ENCODE measurements at regions not wholly inside any gene's neighbourhood (a gene's known extent, or its start where the extent isn't known, plus 50 kb on each side); places are given as distances from the start of the nearest gene placed in this dataset.
"Not testable (repeated sequence)": the region's sequence is repeated elsewhere in the genome, so short reads cannot be mapped to it uniquely, and the experiment has no call there.

DNA sequence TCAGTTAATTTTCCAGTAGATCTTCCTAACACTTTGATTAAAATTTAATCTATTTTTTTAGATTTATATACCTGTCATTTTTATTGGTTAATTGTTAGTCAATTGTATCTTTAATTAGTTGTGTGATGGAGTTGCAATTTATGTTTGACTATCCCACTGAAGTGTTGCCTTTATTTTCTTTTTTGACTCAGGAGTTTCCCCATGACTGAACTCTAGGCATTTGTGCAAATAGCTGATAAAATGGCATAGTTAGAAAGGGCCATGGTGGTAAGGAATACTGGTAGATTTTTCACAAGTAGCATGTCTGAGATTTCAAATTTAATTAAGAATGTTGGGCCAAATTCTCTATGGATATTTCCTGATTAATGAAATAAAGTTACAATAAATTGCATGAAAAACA lies 273.1 kb upstream of the DAB2 start:
- no peak for DNase-seq (ENCODE audit: low read depth in 2 of 2)

DNA sequence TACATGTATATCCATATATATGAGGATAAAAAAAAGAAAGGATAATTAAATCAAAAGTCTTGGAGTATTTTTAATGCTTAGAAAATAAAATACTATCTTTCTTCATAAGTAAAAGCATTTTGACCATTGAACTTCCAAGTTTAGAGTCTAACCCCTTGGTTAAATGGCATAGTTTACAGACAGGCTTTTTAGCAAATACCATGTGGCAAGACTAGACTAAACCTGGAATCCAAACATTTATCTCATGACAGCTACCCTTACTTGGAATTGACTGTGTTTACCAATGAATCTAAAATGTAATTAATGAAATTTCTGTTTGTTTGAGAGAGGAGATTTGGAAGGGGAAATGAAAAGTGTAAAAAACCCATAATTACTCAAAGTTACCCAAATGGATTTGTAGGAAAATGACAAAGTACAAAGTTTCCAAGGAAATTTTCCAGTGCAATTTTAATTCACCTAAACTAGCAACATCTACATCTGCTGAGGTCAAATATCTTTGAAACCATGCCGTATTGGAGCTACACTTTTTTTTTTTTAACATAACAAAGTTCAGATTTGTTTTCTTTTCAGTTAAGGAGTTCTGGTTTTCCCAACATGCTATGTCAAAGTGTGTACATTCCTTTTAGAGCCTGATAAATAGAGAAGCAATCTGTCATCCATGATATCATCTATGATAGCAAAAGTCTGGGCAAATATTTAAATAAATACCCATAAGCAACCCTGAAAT lies 272.1 kb upstream of the DAB2 start:
- DNase-seq (ENCODE audit: low read depth in 2 of 2) = no peak

DNA sequence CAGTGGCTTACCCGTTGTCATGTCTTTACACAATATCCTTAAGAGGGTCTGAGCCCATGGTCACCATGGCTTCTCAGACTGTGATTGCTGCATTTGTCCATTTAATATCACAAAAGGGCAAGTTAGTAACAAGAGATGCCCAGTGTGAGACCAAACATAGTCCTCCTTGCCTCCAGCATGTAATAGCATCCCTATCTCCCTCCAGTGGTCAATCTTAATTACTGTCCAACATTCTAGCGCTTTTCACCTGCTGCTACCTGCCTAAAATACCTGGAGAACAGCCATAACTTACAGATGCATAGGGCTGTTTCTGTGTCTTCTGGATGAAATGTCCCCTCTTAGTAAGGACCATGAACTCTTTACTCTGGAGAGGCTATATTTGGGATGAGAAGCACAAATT lies 267.2 kb upstream of the DAB2 start:
- no peak for DNase-seq (ENCODE audit: low read depth in 2 of 2)

- DNase-seq (ENCODE audit: low read depth in 2 of 2) = no peak
These were observed 266.4 kb upstream of the DAB2 start for GRCh38 chr5:39691136-39691535.

DNA sequence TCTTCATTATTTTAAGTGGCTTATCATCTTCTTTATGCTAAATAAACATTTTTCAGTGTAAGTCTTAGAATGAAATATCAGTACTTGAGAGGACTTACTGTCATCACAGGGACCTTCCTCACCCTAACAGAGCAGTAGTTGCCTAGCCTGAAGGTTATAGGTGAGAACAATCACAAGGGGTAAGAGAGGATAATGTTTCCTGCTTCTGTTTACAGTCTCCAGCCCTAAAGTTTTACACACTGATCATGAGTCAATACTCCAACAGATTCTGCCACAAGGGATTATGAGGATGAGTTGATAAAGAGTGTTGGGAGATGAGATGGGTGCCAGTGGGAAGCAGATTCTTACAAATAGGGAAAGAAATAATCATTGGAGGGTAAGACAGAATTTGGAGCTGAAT lies 265.1 kb upstream of the DAB2 start:
- no peak for DNase-seq (ENCODE audit: low read depth in 2 of 2)

DNA sequence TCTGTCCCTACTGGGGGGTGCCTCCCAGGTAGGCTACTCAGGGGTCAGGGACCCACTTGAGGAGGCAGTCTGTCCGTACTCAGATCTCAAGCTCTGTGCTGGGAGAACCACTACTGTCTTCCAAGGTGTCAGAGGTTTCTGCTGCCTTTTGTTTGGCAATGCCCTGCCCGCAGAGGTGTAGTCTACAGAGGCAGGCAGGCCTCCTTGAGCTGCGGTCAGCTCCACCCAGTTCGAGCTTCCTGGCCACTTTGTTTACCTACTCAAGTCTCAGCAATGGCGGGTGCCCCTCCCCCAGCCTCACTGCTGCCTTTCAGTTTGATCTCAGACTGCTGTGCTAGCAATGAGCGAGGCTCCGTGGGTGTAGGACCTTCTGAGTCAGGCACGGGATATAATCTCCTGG lies 263.1 kb upstream of the DAB2 start:
- not testable (repeated sequence) for DNase-seq (ENCODE audit: low read depth in 2 of 2)

DNA sequence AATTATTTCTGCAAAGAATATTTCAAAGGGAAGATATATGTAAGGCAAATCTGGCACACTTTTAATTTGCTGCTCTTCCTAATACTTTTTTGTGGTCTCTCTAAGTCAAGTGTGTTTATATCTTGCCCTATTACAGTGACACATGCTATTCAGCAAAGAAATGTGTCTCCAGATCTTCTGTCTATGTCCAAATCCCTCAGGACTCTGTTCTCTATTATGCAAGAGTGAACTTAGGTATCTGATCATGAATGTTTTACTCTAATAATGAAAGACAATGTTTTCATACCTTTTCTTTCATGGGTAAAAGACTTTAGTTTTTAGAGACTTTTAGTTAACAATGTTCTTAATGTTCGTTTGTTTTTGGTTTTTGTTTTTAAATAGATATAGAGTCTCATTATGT lies 255.4 kb upstream of the DAB2 start:
- no peak for DNase-seq (ENCODE audit: low read depth in 2 of 2)

- DNase-seq (ENCODE audit: low read depth in 2 of 2) = no peak
These were observed 253.8 kb upstream of the DAB2 start for GRCh38 chr5:39678534-39678933.

GRCh38 chr5:39675676-39676075 lies 250.9 kb upstream of the DAB2 start:
- no peak for DNase-seq (ENCODE audit: low read depth in 2 of 2)

- DNase-seq (ENCODE audit: low read depth in 2 of 2) = no peak
These were observed 249.7 kb upstream of the DAB2 start for GRCh38 chr5:39674209-39675082.

GRCh38 chr5:39671561-39671961 lies 246.8 kb upstream of the DAB2 start:
- no peak for DNase-seq (ENCODE audit: low read depth in 2 of 2)

DNA sequence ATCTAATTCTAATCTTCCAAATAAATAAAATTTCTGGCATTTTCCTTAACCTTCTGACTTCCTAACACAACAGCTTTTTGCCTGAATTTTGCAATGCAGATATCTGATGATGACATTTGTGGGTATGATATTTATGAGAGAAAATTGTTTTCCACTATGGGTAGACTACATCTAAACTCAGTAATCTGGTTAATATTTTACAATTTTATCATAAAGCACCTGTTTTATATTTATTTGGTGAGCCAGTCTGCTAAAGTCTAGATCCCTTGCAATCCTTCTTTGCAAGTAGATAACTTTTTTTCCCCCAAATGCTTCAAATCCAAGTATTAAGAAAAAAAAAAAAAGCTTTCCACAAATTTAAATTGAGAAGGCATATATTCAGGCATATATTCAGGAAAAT lies 246.2 kb upstream of the DAB2 start:
- DNase-seq (ENCODE audit: low read depth in 2 of 2) = no peak

DNA sequence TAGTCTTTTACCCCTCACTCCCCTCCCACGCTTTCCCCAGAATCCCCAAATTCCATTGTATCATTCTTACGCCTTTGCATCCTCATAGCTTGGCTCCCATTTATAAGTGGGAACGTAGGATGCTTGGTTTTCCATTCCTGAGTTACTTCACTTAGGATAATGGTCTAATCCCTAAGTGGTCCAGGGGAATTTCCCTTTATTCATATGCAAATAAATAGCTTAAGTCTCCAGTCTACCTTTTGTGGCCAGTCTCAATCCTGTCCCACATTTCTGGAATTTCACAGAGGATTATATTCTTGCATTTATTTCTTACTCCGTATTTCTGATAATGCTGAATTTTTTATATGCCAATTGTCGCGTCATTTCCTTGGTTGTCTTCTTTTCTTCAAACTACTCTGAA lies 245.6 kb upstream of the DAB2 start:
- no peak for DNase-seq (ENCODE audit: low read depth in 2 of 2)

DNA sequence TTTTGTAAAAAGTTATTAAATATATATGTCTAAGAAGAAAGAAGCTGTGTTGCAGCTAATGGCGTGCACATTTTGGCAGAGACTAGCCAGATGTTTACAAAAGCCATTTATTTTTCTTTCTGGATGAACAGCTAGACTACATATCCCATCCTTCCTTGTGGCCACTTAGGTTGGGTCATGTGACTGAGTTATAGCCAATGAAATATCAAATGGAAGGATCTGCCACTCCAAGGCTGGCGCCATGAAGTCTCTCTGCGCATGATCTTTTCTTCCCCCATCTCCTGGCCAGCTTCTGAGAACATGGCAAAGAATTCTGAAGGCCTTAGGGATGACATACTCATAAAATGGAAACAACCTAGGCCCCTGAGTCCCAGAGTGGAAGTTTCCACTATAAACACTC lies 244.2 kb upstream of the DAB2 start:
- no peak for DNase-seq (ENCODE audit: low read depth in 2 of 2)

DNA sequence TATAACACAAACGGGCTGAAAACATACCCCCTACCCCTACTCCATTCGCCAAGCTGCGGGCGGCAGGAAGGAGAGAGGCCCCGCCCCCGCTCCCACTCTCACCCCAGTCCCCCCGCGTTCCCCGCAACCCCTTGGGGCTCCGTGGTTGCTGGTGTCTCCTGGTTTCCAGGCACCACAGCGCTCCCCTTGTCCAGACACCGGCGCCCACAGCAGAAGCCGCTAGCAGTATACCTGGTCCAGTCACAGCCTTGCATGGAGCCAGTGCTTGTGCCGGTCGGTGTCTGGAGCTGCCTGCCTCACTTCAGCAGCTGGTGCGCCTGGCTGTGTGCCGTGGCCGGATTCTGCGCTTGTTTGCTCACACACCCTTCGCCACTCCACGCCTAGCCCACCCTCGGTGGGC lies 240.5 kb upstream of the DAB2 start:
- DNase-seq (ENCODE audit: low read depth in 2 of 2) = no peak

GRCh38 chr5:39662945-39663344 lies 238.2 kb upstream of the DAB2 start:
- DNase-seq (ENCODE audit: low read depth in 2 of 2) = no peak

DNA sequence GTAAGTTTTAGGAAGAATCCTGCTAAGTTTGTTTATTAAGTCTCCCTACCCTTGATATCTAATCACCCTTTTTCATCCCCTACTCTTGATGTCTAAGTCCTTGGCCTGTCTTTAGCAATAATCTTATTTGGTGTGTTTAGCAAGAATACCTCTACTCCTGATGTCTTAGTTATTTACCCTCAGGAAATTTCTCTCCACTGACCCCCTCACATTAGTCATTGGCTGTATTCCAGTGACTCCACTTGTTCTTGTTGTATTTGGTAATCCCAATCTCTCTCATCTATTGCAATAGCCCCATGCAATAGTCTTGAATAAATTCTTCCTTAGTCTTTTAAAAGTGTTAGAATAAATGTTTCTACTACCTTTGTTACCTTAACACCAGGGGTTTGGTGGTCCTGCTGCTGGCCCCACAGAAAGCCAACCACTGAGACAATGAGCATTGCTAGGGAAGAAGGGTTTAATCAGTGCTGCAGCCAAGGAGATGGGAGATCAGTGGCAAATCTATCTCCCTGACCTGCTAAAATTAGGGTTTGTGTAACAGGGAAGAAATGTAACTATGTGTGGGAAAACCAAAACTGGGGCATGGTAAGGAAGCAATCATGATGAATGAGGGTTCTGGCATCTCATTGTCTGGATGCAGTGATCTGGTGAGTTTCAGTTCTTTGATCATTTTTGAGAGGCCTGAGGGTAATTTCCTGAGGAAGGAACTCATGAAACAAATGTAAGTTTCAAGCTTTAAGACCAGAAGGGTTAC lies 236.4 kb upstream of the DAB2 start:
- DNase-seq (ENCODE audit: low read depth in 2 of 2) = no peak

DNA sequence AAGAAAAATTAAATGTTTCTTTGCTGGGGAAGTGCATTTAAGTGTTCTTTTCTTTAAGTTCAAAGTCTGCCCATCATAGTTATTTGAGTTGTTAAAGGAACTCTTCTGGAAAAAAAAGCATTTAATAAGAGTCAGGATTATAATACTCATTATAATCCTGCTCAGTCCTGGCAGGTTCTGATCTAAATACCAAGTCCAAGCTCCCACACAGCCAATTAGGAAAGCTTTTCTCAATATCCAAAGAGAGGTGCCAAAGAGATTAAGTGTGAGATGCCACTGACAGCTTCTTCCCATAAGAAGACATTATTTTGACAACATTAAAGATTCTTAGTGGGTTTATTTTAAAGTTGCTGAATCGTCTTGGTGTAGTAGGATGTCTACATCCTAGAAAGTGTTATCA lies 235.2 kb upstream of the DAB2 start:
- no peak for DNase-seq (ENCODE audit: low read depth in 2 of 2)

DNA sequence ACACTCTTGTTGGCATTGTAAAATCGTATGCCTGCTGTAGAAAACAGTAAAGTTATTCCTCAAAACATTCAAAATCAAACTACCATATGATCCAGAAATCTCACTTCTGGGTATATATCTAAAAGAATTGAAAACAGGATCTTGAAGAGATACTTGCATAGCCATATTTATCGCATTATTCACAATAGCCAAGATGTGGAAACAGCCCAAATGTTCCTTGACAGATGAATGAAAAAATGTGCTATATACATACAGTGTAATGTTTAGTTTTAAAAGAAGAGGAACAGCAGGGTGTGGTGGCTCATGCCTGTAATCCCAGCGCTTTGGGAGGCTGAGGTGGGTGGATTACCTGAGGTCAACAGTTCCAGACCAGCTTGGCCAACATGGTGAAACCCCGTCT lies 234.1 kb upstream of the DAB2 start:
- DNase-seq (ENCODE audit: low read depth in 2 of 2) = no peak

DNA sequence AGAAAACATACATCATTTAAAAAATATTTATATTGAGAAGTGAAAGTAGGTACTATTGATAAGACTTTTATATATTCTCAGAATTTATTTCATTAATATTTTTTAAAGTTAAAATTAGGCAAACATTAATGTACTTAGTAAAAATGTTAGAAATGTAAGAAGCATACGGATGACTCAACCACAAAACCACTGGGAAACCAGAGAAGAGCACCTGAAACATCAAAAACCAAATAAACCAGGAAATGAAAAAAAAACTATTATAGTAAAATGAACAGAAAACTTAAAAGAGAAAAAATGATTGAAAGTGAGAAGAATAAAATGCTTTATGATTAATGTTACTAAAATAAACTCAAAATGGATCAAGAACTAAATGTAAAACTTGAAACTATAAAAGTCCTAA lies 233.2 kb upstream of the DAB2 start:
- no peak for DNase-seq (ENCODE audit: low read depth in 2 of 2)

DNA sequence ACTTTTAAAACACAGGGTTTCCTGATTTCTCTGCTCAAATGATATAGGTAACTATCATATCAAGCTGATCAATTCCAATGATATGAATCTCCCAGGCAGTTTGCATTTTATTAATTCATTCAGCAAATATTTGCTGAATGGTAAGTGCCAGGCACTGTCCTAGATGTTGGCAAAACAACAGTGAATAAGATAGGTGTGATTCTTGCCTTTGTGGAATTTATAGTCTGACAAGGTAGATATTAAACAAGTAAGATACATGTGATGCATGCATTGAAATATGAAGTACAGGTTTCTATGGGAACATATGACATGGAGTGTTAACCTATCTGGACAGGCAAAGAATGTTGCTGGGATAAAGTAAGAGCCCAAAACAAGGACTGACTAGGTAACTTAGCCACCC lies 231.8 kb upstream of the DAB2 start:
- no peak for DNase-seq (ENCODE audit: low read depth in 2 of 2)

DNA sequence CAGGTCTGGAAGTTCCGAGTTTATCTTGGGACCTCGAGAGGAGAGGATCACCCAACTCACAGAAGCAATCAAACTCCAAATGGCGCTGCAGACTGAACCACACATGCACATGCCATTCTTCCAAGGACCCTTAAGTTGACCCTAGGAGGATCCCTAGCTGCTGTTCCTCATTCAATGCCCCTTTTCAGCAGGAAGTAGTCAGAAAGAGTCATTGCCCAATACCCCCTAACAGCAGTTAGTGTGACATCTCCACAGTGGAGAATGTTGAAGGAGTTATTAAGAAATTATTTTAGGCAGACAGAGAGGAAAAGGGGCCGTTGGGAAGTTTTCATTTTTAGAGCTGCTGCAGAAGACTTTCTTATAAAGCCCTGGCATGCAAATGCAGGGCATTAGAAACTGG lies 229.9 kb upstream of the DAB2 start:
- no peak for DNase-seq (ENCODE audit: low read depth in 2 of 2)

- DNase-seq (ENCODE audit: low read depth in 2 of 2) = not testable (repeated sequence)
These were observed 227.7 kb upstream of the DAB2 start for GRCh38 chr5:39652481-39652880.

All from stimulated activated CD8-positive, alpha-beta memory T cell treated with anti-CD3 and anti-CD28 coated beads, Interleukin-7, amount 100 ng/mL, for 1 hour (primary cell).